IMR-90 (cell line): ENCODE measurements at regions not wholly inside any gene's neighbourhood (a gene's known extent, or its start where the extent isn't known, plus 50 kb on each side); places are given as distances from the start of the nearest gene placed in this dataset.

Experiments
- ATAC-seq: fragments of 200-7000 bp; cut with Tn5 transposase; 2 replicates; pipeline ENCODE4 v1.9.1; 2020; ENCODE audit warnings: low read depth, mild to moderate bottlenecking, moderate library complexity
- BruUV-seq: library from RNA; stranded (reverse); fragments of 400-500 nt; replicated peaks from 2 replicates; lab custom pipeline; 2021; lab: Mats Ljungman, UMichigan
- CTCF ChIA-PET: fragments of 300-600 bp; formaldehyde crosslinking; extraction: SDS; loops from one replicate; lab custom pipeline; 2021; ENCODE audit warnings: antibody characterized with exemption; lab: Yijun Ruan, JAX
- POLR2A ChIA-PET: fragments of 300-600 bp; sonication (Branson Sonifier 250); formaldehyde crosslinking; loops from one replicate; lab custom pipeline; 2022; ENCODE audit warnings: antibody characterized with exemption; ENCODE audit not compliant: unreplicated experiment; lab: Charles Lee
- DNase-seq: peaks from one replicate; pipeline ENCODE4 v3.0.0; 2013
- H2AFZ ChIP-seq: replicated peaks from 2 replicates; pipeline ENCODE3; 2013; ENCODE audit warnings: low read length, mild to moderate bottlenecking; ENCODE audit not compliant: poor library complexity
- H2AK5ac ChIP-seq: 2 replicates; pipeline ENCODE4 v1.6.1; 2013; ENCODE audit warnings: low read depth, low read length, inconsistent platforms
- H2AK9ac ChIP-seq: replicated peaks from 2 replicates; pipeline ENCODE3; 2013; ENCODE audit warnings: mild to moderate bottlenecking, low read depth, low read length, moderate library complexity; ENCODE audit not compliant: poor library complexity
- H2BK120ac ChIP-seq: 2 replicates; pipeline ENCODE4 v1.6.1; 2013; ENCODE audit warnings: low read depth, low read length, inconsistent platforms
- H2BK15ac ChIP-seq: 3 replicates; pipeline ENCODE4 v1.6.1; 2013; ENCODE audit warnings: low read depth, low read length, inconsistent platforms
- H2BK20ac ChIP-seq: 2 replicates; pipeline ENCODE4 v1.6.1; 2013; ENCODE audit warnings: low read depth, mild to moderate bottlenecking, inconsistent platforms, low read length, moderate library complexity
- H2BK5ac ChIP-seq: 2 replicates; pipeline ENCODE4 v1.6.1; 2013; ENCODE audit warnings: mild to moderate bottlenecking, low read depth, low read length, inconsistent platforms; ENCODE audit not compliant: poor library complexity, severe bottlenecking
- H3K14ac ChIP-seq: replicated peaks from 2 replicates; pipeline ENCODE4 v1.6.1; 2013; ENCODE audit warnings: low read depth, low read length, inconsistent platforms
- H3K18ac ChIP-seq: 2 replicates; pipeline ENCODE4 v1.6.1; 2013; ENCODE audit warnings: low read depth, low read length, control low read depth
- H3K23ac ChIP-seq: 2 replicates; pipeline ENCODE4 v1.6.1; 2013; ENCODE audit warnings: low read depth, low read length, inconsistent platforms
- H3K27ac ChIP-seq: 2 replicates; pipeline ENCODE4 v1.5.1; 2013; ENCODE audit warnings: mild to moderate bottlenecking, control low read depth, low read length; ENCODE audit not compliant: insufficient read depth
- H3K27me3 ChIP-seq: 2 replicates; pipeline ENCODE4 v1.6.1; 2013; ENCODE audit warnings: low read length; ENCODE audit not compliant: control insufficient read depth, insufficient read depth
- H3K36me3 ChIP-seq: 2 replicates; pipeline ENCODE4 v1.6.1; 2013; ENCODE audit warnings: low read length, mixed read lengths; ENCODE audit not compliant: control insufficient read depth, insufficient read depth
- H3K4ac ChIP-seq: 2 replicates; pipeline ENCODE4 v1.6.1; 2013; ENCODE audit warnings: low read depth, low read length, inconsistent platforms
- H3K4me1 ChIP-seq: 2 replicates; pipeline ENCODE4 v1.6.1; 2013; ENCODE audit warnings: low read length, mixed read lengths; ENCODE audit not compliant: control insufficient read depth, insufficient read depth
- H3K4me2 ChIP-seq: 2 replicates; pipeline ENCODE4 v1.6.1; 2013; ENCODE audit warnings: low read depth, mild to moderate bottlenecking, control low read depth, low read length, moderate library complexity
- H3K4me3 ChIP-seq: 2 replicates; pipeline ENCODE4 v1.5.1; 2013; ENCODE audit warnings: low read depth, mild to moderate bottlenecking, control low read depth, low read length, moderate library complexity; ENCODE audit not compliant: insufficient read depth
- H3K56ac ChIP-seq: 2 replicates; pipeline ENCODE4 v1.6.1; 2013; ENCODE audit warnings: low read length, inconsistent platforms; ENCODE audit not compliant: insufficient read depth; ENCODE audit errors: extremely low read depth
- H3K79me1 ChIP-seq, 2 experiments: 2 replicates each; pipeline ENCODE4 v1.6.1; 2013; ENCODE audit warnings: low read length in 2 of 2, inconsistent platforms in 1 of 2, low read depth in 1 of 2
- H3K9ac ChIP-seq: 2 replicates; pipeline ENCODE4 v1.6.1; 2013; ENCODE audit warnings: low read depth, low read length, control low read depth
- H3K9me1 ChIP-seq: 2 replicates; pipeline ENCODE4 v1.6.1; 2013; ENCODE audit warnings: low read length, inconsistent platforms; ENCODE audit not compliant: insufficient read depth
- H3K9me3 ChIP-seq: 2 replicates; pipeline ENCODE4 v1.6.1; 2013; ENCODE audit warnings: low read length; ENCODE audit not compliant: control insufficient read depth, insufficient read depth
- H4K20me1 ChIP-seq: 2 replicates; pipeline ENCODE4 v1.6.1; 2013; ENCODE audit warnings: low read length, inconsistent platforms; ENCODE audit not compliant: insufficient read depth
- H4K5ac ChIP-seq: 2 replicates; pipeline ENCODE4 v1.6.1; 2013; ENCODE audit warnings: mild to moderate bottlenecking, low read depth, low read length, control low read depth
- H4K8ac ChIP-seq, 2 experiments: 2 replicates each; pipeline ENCODE4 v1.6.1; 2013; ENCODE audit warnings: low read depth in 2 of 2, low read length in 2 of 2, control low read depth in 1 of 2, inconsistent platforms in 1 of 2
- H4K91ac ChIP-seq: 2 replicates; pipeline ENCODE4 v1.6.1; 2013; ENCODE audit warnings: low read depth, low read length, inconsistent platforms; ENCODE audit not compliant: insufficient read depth
- FOS ChIP-seq: fragments of 150-350 bp; IDR thresholded peaks from 2 replicates; pipeline ENCODE4 v1.6.1; 2016; ENCODE audit warnings: low read depth, low read length
- NFE2L2 ChIP-seq: fragments of 150-350 bp; IDR thresholded peaks from 2 replicates; pipeline ENCODE4 v1.6.1; 2016; ENCODE audit warnings: low read depth, mild to moderate bottlenecking, low read length
- WGBS, 2 experiments: methylation state at CpG; one replicate each; pipeline versions ENCODE4 v1.1.5 to v1.1.7; 2013; ENCODE audit warnings: missing lambda C conversion rate in 2 of 2; ENCODE audit not compliant: insufficient read length in 1 of 2; ENCODE audit errors: extremely low coverage in 2 of 2; 5-methylcytosine and 5-hydroxymethylcytosine counted together
- dilution Hi-C: fragments of 300-500 bp; cut with HindIII; formaldehyde crosslinking; loops from one replicate; pipeline ENCODE4 v1.14.3; 2018; ENCODE audit warnings: low sequenced_read_pairs; ENCODE audit not compliant: unreplicated experiment
- in situ Hi-C: fragments of 300-500 bp; cut with MboI; formaldehyde crosslinking; loops from 3 replicates; pipeline ENCODE4 v1.14.3; 2019; ENCODE audit warnings: low sequenced_read_pairs, inconsistent platforms, mixed read lengths
- intact Hi-C: fragments of 100-400 bp; cut with micrococcal nuclease; formaldehyde crosslinking; loops from 2 replicates; pipeline ENCODE4 v1.10.0; 2022

- Histone ChIP-seq H3K9ac (no peak overlapping the region), H3K27ac (no peak overlapping the region), H2BK15ac (no peak overlapping the region), H2AK5ac (no peak overlapping the region), H3K23ac (no peak overlapping the region), H4K91ac (no peak overlapping the region), H2AK9ac (no peak overlapping the region), H3K14ac (no peak overlapping the region), H2AFZ (no peak overlapping the region), H3K9me1 (peaks cover 3% of the 10 kb centered on the region; the same call in 1 of the 2 replicates), H4K20me1 (no peaks in the 10 kb centered on the region), H3K9me3 (no peaks in the 10 kb centered on the region), H3K27me3 (no peaks in the 10 kb centered on the region), H3K4me3 (no peak overlapping the region), H3K4ac (no peak overlapping the region), H2BK120ac (no peak overlapping the region), H2BK5ac (no peak overlapping the region), H3K18ac (no peak overlapping the region), H3K56ac (no peak overlapping the region), H4K8ac (no peak overlapping the region), H4K5ac (no peak overlapping the region), H3K4me2 (no peak overlapping the region), H3K79me1 (no peaks in the 10 kb centered on the region), H3K4me1 (no peaks in the 10 kb centered on the region; the same call in 1 of the 2 replicates), H3K36me3 (no peaks in the 10 kb centered on the region), H2BK20ac (no peak overlapping the region)
- intact Hi-C loops: no loop called here
- in situ Hi-C loops: no loop called here
- ChIA-PET CTCF (no interaction called here), POLR2A (no interaction called here)
- TF ChIP-seq FOS: no peak
- TF ChIP-seq NFE2L2: no peak
- BruUV-seq: no TSS peak
- ATAC-seq (peak; percentile 69), DNase-seq (peak; percentile 70)
- dilution Hi-C loops: no loop called here
- no CpG with 5 or more reads among the region's 2 CpGs for WGBS, 2 experiments
Observed at GRCh38 chr5:164175083-164175482, 669.7 kb downstream of the MAT2B start.
